ENCODE measurements at regions not wholly inside any gene's neighbourhood (a gene's known extent, or its start where the extent isn't known, plus 50 kb on each side); places are given as distances from the start of the nearest gene placed in this dataset.

- no peak overlapping the region for H3K4me3 ChIP-seq (ENCODE audit: low read depth, poor library complexity, severe bottlenecking)
- WGBS, 2 donors = 38% methylated on average over 6 of the region's 6 CpGs
- intact Hi-C loops (cut with DNase I; ENCODE audit: low total_unique reads) = no loop called here
- no peak for DNase-seq (ENCODE audit: low spot score in 2 of 2)
- TF ChIP-seq POLR2A (IDR thresholded peaks at IDR 0.05) (no peak), CTCF (IDR thresholded peaks at IDR 0.05) (no peak)
Measured at GRCh38 chr6:25175196-25175595, 104.0 kb upstream of the CARMIL1 start.

- whole genome bisulfite sequencing, 2 donors = 68 to 88% methylated on average over 2 of the region's 2 CpGs
- DNase-seq (ENCODE audit: low spot score in 2 of 2) = no peak
- intact Hi-C loops (cut with DNase I; ENCODE audit: low total_unique reads) = no loop called here
- H3K4me3 ChIP-seq (ENCODE audit: low read depth, poor library complexity, severe bottlenecking) = no peak overlapping the region
- TF ChIP-seq POLR2A (IDR thresholded peaks at IDR 0.05) (no peak), CTCF (IDR thresholded peaks at IDR 0.05) (no peak)
Measured at GRCh38 chr6:25175681-25176080, 103.5 kb upstream of the CARMIL1 start.

GRCh38 chr6:25176466-25176865, 102.7 kb upstream of the CARMIL1 start:
- intact Hi-C loops (cut with DNase I; ENCODE audit: low total_unique reads) = no loop called here
- no peak for DNase-seq (ENCODE audit: low spot score in 2 of 2)
- no peak overlapping the region for H3K4me3 ChIP-seq (ENCODE audit: low read depth, poor library complexity, severe bottlenecking)
- TF ChIP-seq CTCF (IDR thresholded peaks at IDR 0.05) (no peak), POLR2A (IDR thresholded peaks at IDR 0.05) (no peak)

GRCh38 chr6:25177500-25178028, 101.6 kb upstream of the CARMIL1 start:
- no peak overlapping the region for H3K4me3 ChIP-seq (ENCODE audit: low read depth, poor library complexity, severe bottlenecking)
- intact Hi-C loops (cut with DNase I; ENCODE audit: low total_unique reads) = no loop called here
- TF ChIP-seq CTCF (IDR thresholded peaks at IDR 0.05) (no peak), POLR2A (IDR thresholded peaks at IDR 0.05) (no peak)
- DNase-seq (ENCODE audit: low spot score in 2 of 2) = no peak
- 92 to 94% methylated on average over 1 of the region's 1 CpG for WGBS, 2 donors

GRCh38 chr6:25178336-25179035, 100.7 kb upstream of the CARMIL1 start:
- H3K4me3 ChIP-seq (ENCODE audit: low read depth, poor library complexity, severe bottlenecking) = no peak overlapping the region
- no peak for TF ChIP-seq CTCF (IDR thresholded peaks at IDR 0.05)
- TF ChIP-seq POLR2A (IDR thresholded peaks at IDR 0.05) = no peak
- WGBS, 2 donors = 75 to 82% methylated on average over 8 of the region's 8 CpGs
- intact Hi-C loops (cut with DNase I; ENCODE audit: low total_unique reads) = no loop called here
- no peak for DNase-seq (ENCODE audit: low spot score in 2 of 2)

Measured in lower leg skin (tissue), 4 donors.